Ovary (tissue), 3 donors: ENCODE measurements at regions not wholly inside any gene's neighbourhood (a gene's known extent, or its start where the extent isn't known, plus 50 kb on each side); places are given as distances from the start of the nearest gene placed in this dataset.

Source experiments
- CTCF ChIP-seq, 3 donors: fragments of 450-650 bp in 2 of 3; fragments of 200-600 bp in 1 of 3; IDR thresholded peaks; one replicate each; pipeline versions ENCODE4 v1.5.1 to v1.8.0; 2016 to 2022; ENCODE audit warnings: antibody characterized with exemption in 3 of 3, mild to moderate bottlenecking in 1 of 3
- EP300 ChIP-seq: sonication (generic); formaldehyde crosslinking; IDR thresholded peaks from one replicate; pipeline ENCODE4 v1.6.1; 2017; ENCODE audit warnings: antibody characterized with exemption
- POLR2A ChIP-seq: fragments of 450-650 bp; IDR thresholded peaks from one replicate; pipeline ENCODE4 v1.6.1; 2017; ENCODE audit warnings: antibody characterized with exemption, mild to moderate bottlenecking, moderate library complexity
- donor health status: DM: no; HTN: no; CAD: no.

- TF ChIP-seq POLR2A (no peak), CTCF (IDR thresholded peaks at IDR 0.05) (no peak), EP300 (no peak)
Observed at GRCh38 chr4:14043203-14043602, 415.7 kb upstream of the BOD1L1 start.
